DND-41 (cell line): ENCODE measurements at regions not wholly inside any gene's neighbourhood (a gene's known extent, or its start where the extent isn't known, plus 50 kb on each side); places are given as distances from the start of the nearest gene placed in this dataset.

Experiments
- EZH2 ChIP-seq: IDR thresholded peaks from 3 replicates; pipeline ENCODE4 v1.6.1; 2012; ENCODE audit warnings: borderline replicate concordance, low read depth, mild to moderate bottlenecking, moderate library complexity, low read length, inconsistent platforms; ENCODE audit not compliant: severe bottlenecking
- TF ChIP-seq, protein P1 (sequence below): IDR thresholded peaks from 2 replicates; pipeline ENCODE4 v1.5.1; 2012; ENCODE audit warnings: borderline replicate concordance, low read length, moderate library complexity, mild to moderate bottlenecking; ENCODE audit not compliant: poor library complexity, severe bottlenecking; ENCODE audit errors: extremely low read depth

DNA sequence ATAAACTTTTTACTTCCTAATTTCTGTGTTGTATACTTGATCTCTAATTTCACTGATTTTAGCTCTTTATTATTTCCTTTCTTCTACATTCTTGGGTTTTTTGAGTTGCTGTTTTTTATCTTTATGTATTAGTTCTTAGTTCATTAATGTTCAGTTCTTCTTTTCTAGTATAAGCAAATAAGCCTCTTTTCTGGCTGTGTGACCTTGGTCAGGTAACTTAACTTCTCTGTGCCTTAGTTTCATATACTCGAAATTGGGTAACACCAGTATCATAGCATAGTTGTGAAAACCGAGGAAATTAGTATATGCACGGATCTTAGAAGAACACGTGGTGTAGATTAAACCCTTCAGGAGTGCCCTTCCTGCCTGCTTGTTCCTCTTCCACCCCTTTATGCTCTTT, 130.2 kb upstream of the C1QTNF9B start:
- TF ChIP-seq, protein P1, sequence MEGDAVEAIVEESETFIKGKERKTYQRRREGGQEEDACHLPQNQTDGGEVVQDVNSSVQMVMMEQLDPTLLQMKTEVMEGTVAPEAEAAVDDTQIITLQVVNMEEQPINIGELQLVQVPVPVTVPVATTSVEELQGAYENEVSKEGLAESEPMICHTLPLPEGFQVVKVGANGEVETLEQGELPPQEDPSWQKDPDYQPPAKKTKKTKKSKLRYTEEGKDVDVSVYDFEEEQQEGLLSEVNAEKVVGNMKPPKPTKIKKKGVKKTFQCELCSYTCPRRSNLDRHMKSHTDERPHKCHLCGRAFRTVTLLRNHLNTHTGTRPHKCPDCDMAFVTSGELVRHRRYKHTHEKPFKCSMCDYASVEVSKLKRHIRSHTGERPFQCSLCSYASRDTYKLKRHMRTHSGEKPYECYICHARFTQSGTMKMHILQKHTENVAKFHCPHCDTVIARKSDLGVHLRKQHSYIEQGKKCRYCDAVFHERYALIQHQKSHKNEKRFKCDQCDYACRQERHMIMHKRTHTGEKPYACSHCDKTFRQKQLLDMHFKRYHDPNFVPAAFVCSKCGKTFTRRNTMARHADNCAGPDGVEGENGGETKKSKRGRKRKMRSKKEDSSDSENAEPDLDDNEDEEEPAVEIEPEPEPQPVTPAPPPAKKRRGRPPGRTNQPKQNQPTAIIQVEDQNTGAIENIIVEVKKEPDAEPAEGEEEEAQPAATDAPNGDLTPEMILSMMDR: no peak
- no peak for TF ChIP-seq EZH2
